Osteoblast (primary cell): ENCODE measurements at regions not wholly inside any gene's neighbourhood (a gene's known extent, or its start where the extent isn't known, plus 50 kb on each side); places are given as distances from the start of the nearest gene placed in this dataset.

Source experiments
- DNase-seq: peaks from one replicate; pipeline ENCODE4 v3.0.0; 2011; ENCODE audit warnings: low spot score, mixed read lengths; ENCODE audit not compliant: insufficient read length; ENCODE audit errors: missing footprints
- H2AFZ ChIP-seq: 2 replicates; pipeline ENCODE4 v1.6.0; 2011; ENCODE audit warnings: mild to moderate bottlenecking, low read length
- H3K27ac ChIP-seq: 2 replicates; pipeline ENCODE4 v1.5.1; 2011; ENCODE audit warnings: mild to moderate bottlenecking, low read depth, low read length, moderate library complexity
- H3K27me3 ChIP-seq: 2 replicates; pipeline ENCODE4 v1.6.0; 2012; ENCODE audit warnings: mild to moderate bottlenecking, control low read depth, inconsistent platforms, low read length, moderate library complexity; ENCODE audit not compliant: insufficient read depth
- H3K36me3 ChIP-seq: 2 replicates; pipeline ENCODE4 v1.5.1; 2011; ENCODE audit warnings: mild to moderate bottlenecking, low read length, control low read depth, moderate library complexity; ENCODE audit not compliant: insufficient read depth
- H3K4me1 ChIP-seq: 2 replicates; pipeline ENCODE4 v1.5.1; 2011; ENCODE audit warnings: mild to moderate bottlenecking, low read length, control low read depth, moderate library complexity; ENCODE audit not compliant: insufficient read depth
- H3K4me2 ChIP-seq: 2 replicates; pipeline ENCODE4 v1.6.0; 2011; ENCODE audit warnings: mild to moderate bottlenecking, low read length; ENCODE audit not compliant: insufficient read depth
- H3K4me3 ChIP-seq: fragments of 200-600 bp; sonication (generic); 3 replicates; pipeline ENCODE4 v1.5.1; 2012; ENCODE audit warnings: mild to moderate bottlenecking, low read length, inconsistent platforms; ENCODE audit not compliant: insufficient read depth
- H3K79me2 ChIP-seq: 2 replicates; pipeline ENCODE4 v1.6.0; 2012; ENCODE audit warnings: mild to moderate bottlenecking, low read length, control low read depth, inconsistent platforms; ENCODE audit not compliant: insufficient read depth
- H3K9me3 ChIP-seq: 2 replicates; pipeline ENCODE4 v1.5.1; 2011; ENCODE audit warnings: low read depth, low read length, control low read depth
- H4K20me1 ChIP-seq: 2 replicates; pipeline ENCODE4 v1.6.0; 2012; ENCODE audit warnings: mild to moderate bottlenecking, low read length, control low read depth; ENCODE audit not compliant: insufficient read depth
- CTCF ChIP-seq: IDR thresholded peaks from 2 replicates; pipeline ENCODE4 v1.5.1; 2011; ENCODE audit warnings: mild to moderate bottlenecking, low read depth, low read length, moderate library complexity; ENCODE audit errors: extremely low read depth

- no peaks in the 10 kb centered on the region for H3K79me2 ChIP-seq
- peaks cover 2% of the 10 kb centered on the region for H3K27me3 ChIP-seq
- H3K4me1 ChIP-seq, result peaks cover 9% of the 10 kb centered on the region
- no peak for TF ChIP-seq CTCF
- no peak overlapping the region for H3K4me3 ChIP-seq
- no peak overlapping the region for H3K4me2 ChIP-seq
- no peaks in the 10 kb centered on the region for H4K20me1 ChIP-seq
- no peak overlapping the region for H3K27ac ChIP-seq
- DNase-seq, result no peak
- H2AFZ ChIP-seq, result no peak overlapping the region
- H3K36me3 ChIP-seq, result no peaks in the 10 kb centered on the region
- no peaks in the 10 kb centered on the region for H3K9me3 ChIP-seq
Observed at GRCh38 chr10:118955951-118956801, 73.3 kb upstream of the NANOS1 start.

GRCh38 chr10:118956802-118957442 is 72.6 kb upstream of the NANOS1 start:
- no peak for TF ChIP-seq CTCF
- Histone ChIP-seq H3K27ac (no peak overlapping the region), H3K79me2 (no peaks in the 10 kb centered on the region), H3K9me3 (no peaks in the 10 kb centered on the region), H3K4me2 (no peak overlapping the region), H3K27me3 (peaks cover 2% of the 10 kb centered on the region), H2AFZ (no peak overlapping the region), H4K20me1 (no peaks in the 10 kb centered on the region), H3K4me1 (peaks cover 9% of the 10 kb centered on the region), H3K4me3 (no peak overlapping the region), H3K36me3 (no peaks in the 10 kb centered on the region)
- no peak for DNase-seq

GRCh38 chr10:118957443-118957825 is 72.1 kb upstream of the NANOS1 start:
- no peaks in the 10 kb centered on the region for H3K9me3 ChIP-seq
- no peak overlapping the region for H3K4me2 ChIP-seq
- no peak for DNase-seq
- H3K79me2 ChIP-seq, result no peaks in the 10 kb centered on the region
- no peaks in the 10 kb centered on the region for H4K20me1 ChIP-seq
- H3K36me3 ChIP-seq, result no peaks in the 10 kb centered on the region
- peaks cover 2% of the 10 kb centered on the region for H3K27me3 ChIP-seq
- no peak overlapping the region for H3K27ac ChIP-seq
- H3K4me3 ChIP-seq, result no peak overlapping the region
- H2AFZ ChIP-seq, result no peak overlapping the region
- peaks cover 9% of the 10 kb centered on the region for H3K4me1 ChIP-seq
- no peak for TF ChIP-seq CTCF

- no peak for TF ChIP-seq CTCF
- DNase-seq, result no peak
- Histone ChIP-seq H3K79me2 (no peaks in the 10 kb centered on the region), H3K9me3 (no peaks in the 10 kb centered on the region), H3K4me3 (no peak overlapping the region), H4K20me1 (no peaks in the 10 kb centered on the region), H3K4me2 (no peak overlapping the region), H3K27me3 (peaks cover 2% of the 10 kb centered on the region), H3K27ac (no peak overlapping the region), H3K4me1 (peaks cover 9% of the 10 kb centered on the region), H2AFZ (no peak overlapping the region), H3K36me3 (no peaks in the 10 kb centered on the region)
Observed at GRCh38 chr10:118957966-118958365, 71.5 kb upstream of the NANOS1 start.
